ENCODE measurements at regions not wholly inside any gene's neighbourhood (a gene's known extent, or its start where the extent isn't known, plus 50 kb on each side); places are given as distances from the start of the nearest gene placed in this dataset.

DNA sequence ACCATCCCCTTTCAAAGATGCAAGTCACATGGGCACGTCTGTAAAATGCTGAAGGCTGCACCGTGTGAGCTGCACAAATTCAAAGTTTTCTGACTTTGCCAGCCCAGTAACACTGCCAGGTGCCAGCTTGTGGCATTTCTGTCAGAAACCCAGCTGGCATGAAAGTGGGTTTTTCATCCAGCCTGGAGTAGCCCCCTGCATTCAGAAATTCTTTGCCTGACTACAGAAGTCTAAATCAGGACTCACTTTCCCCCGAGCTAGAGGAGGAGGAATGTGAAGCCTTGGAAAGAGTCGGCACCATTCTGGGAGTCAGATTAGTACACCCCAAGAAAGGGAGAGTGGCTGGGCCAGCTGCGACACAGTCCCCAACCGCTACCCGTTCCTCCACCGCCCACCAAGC is 56.7 kb upstream of the EN2 start:
- DNase-seq (ENCODE audit: low read depth), result no peak
- no peak overlapping the region for H3K4me3 ChIP-seq (ENCODE audit: low read depth, low read length)
- TF ChIP-seq, protein P1, sequence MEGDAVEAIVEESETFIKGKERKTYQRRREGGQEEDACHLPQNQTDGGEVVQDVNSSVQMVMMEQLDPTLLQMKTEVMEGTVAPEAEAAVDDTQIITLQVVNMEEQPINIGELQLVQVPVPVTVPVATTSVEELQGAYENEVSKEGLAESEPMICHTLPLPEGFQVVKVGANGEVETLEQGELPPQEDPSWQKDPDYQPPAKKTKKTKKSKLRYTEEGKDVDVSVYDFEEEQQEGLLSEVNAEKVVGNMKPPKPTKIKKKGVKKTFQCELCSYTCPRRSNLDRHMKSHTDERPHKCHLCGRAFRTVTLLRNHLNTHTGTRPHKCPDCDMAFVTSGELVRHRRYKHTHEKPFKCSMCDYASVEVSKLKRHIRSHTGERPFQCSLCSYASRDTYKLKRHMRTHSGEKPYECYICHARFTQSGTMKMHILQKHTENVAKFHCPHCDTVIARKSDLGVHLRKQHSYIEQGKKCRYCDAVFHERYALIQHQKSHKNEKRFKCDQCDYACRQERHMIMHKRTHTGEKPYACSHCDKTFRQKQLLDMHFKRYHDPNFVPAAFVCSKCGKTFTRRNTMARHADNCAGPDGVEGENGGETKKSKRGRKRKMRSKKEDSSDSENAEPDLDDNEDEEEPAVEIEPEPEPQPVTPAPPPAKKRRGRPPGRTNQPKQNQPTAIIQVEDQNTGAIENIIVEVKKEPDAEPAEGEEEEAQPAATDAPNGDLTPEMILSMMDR (IDR thresholded peaks at IDR 0.05; ENCODE audit: low read depth, low read length, missing control alignments), result no peak

DNA sequence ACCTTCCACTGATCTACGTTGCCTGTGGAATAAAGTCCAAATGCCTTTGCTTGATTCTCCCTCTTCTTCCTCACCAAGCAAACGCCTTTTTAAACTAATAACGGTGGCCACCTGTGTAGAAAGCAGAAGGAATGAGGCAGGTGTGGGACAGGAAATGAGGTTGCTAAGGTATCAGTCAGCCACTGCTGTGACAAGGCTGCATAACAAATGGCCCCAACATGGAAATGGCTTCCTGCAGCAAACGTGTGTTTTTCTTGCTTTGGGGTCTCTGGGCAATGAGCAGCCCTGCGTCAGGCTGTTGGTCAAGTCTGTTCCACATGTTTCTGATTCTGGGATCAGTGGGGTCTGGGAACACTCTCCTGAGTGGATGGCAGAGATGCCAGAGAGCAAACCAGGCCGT is 56.0 kb upstream of the EN2 start:
- no peak for DNase-seq (ENCODE audit: low read depth)
- no peak overlapping the region for H3K4me3 ChIP-seq (ENCODE audit: low read depth, low read length)
- TF ChIP-seq, protein P1 (IDR thresholded peaks at IDR 0.05; ENCODE audit: low read depth, low read length, missing control alignments), result no peak

DNA sequence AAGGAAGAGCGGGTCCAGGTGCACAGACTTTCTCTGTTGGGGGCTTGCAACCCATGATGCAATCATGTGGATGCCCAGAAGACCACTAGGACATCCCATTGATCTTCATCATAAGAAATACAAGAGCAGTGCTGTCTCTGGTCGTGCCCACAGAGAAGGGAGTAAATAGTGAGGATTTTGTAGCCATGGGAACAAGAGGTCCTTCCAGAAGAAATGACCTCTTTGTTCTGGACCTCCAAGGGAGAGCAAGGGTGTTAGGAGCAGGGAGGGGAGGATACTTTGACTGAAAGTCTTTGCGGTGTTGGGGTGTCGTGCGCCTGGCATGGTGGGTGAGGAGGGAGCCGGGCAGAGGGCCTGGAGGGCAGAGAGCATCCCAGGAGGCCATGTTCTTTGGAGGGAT is 55.0 kb upstream of the EN2 start:
- H3K4me3 ChIP-seq (ENCODE audit: low read depth, low read length), result no peak overlapping the region
- DNase-seq (ENCODE audit: low read depth), result no peak
- TF ChIP-seq, protein P1 (IDR thresholded peaks at IDR 0.05; ENCODE audit: low read depth, low read length, missing control alignments), result no peak

DNA sequence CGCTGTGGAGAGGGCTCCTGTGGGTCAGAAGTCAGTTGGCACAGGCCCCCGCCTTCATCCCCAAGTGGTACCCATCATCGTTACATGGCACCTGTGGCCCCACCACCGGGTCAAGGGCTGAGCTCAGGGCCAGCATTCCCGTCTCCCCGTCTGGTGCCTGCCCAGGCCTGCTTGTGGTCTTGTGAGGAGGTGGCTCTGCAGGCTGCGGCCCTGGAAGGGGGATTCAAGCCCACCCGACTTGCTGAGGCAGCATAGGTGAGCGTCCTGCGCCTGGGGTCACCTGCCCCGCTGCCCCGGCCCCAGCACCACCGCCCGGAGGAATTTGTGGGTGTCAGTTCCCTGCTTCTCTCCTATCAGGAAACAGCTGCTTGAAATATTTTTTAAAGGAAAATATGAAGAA is 53.0 kb upstream of the EN2 start:
- no peak overlapping the region for H3K4me3 ChIP-seq (ENCODE audit: low read depth, low read length)
- TF ChIP-seq, protein P1 (IDR thresholded peaks at IDR 0.05; ENCODE audit: low read depth, low read length, missing control alignments), result no peak
- no peak for DNase-seq (ENCODE audit: low read depth)

DNA sequence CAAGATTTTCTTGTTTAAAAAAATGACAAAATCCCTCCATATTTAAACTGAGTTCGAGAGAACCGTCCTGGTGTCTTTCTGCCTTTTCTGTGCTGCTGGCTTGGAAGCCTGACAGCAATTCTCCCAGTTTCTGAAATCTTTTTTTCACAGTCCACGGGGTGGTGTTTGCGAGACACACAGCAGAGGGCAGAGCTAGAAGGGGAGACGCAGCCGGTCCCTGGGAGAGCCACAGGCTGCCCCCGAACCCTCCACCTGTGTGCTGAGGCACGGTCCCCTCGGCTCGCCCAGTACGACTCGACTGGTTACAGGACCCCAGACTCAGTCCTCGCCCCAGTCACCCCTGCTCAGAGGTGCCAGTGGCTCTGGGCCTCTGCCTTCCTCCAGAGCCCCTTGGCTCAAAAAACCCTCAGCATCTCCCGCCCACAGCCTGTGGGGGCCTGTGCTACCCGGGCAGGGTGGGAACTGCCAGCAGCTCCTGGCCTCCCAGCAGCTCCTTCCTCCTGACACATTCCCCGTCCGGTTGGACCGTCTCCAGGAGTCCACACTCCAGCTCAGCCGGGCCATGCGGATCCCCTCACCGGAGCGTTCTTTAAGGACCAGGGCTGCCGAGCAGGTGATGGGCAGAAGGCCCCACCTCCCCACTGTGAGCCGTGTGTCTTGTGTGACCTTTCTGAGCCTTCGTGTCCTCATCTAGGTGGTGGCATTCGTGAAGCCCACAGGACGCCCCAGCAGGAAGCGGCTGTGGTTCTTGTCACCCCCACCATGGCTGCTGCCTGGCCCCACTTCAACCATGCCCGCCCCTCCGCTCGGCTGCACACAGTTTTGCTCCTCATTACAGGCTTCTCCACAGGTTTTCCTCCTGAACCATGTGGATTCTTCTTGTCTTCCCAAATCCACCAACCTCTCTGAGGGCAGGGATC is 52.3 kb upstream of the EN2 start:
- no peak overlapping the region for H3K4me3 ChIP-seq (ENCODE audit: low read depth, low read length)
- TF ChIP-seq, protein P1 (IDR thresholded peaks at IDR 0.05; ENCODE audit: low read depth, low read length, missing control alignments), result peak; percentile 4
- DNase-seq (ENCODE audit: low read depth), result no peak

DNA sequence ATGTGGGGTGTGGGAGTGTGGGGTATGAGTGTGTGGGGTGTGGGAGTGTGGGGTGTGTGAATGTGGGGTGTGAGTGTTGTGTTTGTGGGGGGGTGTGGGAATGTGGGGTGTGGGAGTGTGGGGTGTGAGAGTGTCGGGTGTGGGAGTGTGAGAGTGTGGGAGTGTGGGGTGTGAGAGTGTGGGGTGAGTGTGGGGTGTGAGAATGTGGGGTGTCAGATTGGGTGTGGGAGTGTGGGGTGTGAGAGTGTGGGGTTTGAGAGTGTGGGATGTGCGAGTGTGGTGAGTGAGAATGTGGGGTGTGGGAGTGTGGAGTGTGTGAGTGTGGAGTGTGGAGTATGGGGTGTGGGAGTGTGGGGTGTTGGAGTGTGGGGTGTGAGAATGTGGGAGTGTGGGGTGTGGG is 50.1 kb upstream of the EN2 start:
- no peak overlapping the region for H3K4me3 ChIP-seq (ENCODE audit: low read depth, low read length)
- TF ChIP-seq, protein P1 (IDR thresholded peaks at IDR 0.05; ENCODE audit: low read depth, low read length, missing control alignments), result no peak
- no peak for DNase-seq (ENCODE audit: low read depth)

Measured in GM12864 (cell line).